G401.6 (cell line): ENCODE measurements at regions not wholly inside any gene's neighbourhood (a gene's known extent, or its start where the extent isn't known, plus 50 kb on each side); places are given as distances from the start of the nearest gene placed in this dataset.
"Not testable (repeated sequence)": the region's sequence is repeated elsewhere in the genome, so short reads cannot be mapped to it uniquely, and the experiment has no call there.

Experiments used
- FAIRE-seq: peaks from 2 replicates; lab custom pipeline; 2012; peaks lifted over from hg19 to GRCh38; lab: Jason Lieb, UNC

DNA sequence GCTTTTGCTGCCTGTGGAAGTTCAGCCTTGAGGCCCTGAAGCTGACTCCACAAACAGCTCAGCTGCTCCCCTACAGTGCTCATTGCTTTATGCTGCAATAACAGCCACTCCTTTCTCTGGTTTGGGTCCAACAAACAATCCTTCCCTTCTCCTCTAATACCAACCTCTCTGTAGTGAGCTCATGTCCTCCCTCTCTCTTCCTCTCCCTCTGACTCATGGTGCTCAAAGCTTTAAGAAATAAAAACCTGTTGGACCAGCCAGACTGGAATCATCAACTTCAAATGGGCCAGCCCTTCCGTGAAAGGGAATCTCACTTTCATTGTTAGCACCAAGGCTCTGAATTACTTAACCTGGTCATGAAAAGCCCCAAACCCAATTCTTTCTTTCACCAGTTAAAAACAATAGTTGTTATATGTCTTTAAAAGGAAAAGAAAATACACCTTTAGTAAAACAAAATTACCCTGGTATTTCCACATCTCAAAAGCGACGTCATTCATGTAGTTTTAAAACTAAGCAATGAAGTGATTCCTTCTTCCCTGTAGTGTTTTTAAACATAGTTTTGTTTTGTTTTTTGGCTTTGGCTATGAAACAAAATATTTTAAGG, 126.4 kb downstream of the DUSP6 start:
- no peak for FAIRE-seq

DNA sequence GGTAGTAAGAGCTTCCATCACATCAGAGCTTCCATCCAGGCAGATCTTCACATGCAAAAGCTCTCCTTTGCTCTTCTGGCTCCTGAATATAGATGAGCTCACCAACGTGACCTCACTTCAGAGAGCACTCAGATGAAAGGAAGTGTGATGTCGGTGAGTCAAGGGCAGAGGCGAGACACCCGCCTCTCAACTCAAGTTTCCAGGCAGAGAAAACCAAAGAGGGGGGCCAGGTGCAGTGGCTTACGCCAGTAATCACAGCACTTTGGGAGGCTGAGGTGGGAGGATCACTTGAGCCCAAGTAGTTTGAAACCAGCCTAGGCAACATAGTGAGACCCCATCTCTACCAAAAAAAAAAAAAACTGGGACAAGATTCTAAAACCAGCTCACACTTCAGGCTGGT, 126.9 kb downstream of the DUSP6 start:
- FAIRE-seq = no peak

GRCh38 chr12:89222580-89222979, 129.7 kb downstream of the DUSP6 start:
- FAIRE-seq = not testable (repeated sequence)

DNA sequence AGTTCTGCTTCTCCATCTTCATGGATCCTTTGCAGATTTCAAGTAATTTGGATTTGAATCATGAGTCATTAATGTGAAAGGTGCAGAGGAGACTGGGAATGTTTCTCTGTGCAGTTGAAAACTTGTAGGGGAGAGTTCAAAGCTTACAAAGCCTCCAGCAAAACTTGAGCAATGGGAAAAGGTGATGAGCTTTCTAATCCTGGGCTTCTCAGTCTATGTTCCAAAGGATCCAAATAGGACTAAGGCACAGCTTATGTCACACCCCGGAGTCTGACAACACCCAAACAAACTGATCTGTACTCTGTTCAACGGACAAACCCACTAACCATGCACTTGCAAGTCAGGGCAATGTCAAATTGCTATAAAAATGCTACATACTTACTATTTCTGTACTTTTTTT, 134.8 kb downstream of the DUSP6 start:
- no peak for FAIRE-seq

DNA sequence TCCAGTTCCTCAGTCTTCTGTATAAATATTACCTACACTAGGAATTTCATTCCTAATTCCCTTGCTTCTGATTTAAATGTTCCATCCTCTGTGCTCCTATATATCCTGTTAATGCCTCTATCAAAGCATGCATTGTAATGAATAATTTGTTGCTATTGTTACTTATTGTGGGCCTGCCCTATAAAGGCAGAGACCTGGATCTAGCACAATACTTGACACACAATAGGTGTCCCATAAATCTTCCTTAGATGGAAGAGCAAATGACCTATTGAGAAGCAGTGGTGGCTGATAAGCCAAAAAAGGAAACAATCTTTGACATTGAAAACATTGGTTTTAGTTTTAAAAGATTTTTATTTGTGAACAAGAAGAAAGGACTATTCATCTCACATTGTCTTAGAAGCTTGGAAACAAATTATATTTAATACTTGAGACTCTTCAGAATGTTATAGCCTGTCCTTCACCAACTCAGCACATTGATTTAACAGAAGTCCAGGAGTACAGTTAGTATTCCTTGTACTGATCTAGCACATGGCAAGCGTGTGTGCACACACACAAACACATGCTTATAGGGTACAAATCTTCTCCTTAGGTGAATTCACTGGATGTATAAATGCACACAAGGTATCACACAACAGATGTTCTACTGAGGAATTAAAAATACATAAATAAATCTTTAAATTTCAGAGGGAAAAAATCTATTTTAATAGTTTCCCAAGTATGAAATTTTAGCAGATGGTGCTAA, 135.9 kb downstream of the DUSP6 start:
- FAIRE-seq = no peak

GRCh38 chr12:89215196-89215595, 137.1 kb downstream of the DUSP6 start:
- peak; percentile 63 for FAIRE-seq

DNA sequence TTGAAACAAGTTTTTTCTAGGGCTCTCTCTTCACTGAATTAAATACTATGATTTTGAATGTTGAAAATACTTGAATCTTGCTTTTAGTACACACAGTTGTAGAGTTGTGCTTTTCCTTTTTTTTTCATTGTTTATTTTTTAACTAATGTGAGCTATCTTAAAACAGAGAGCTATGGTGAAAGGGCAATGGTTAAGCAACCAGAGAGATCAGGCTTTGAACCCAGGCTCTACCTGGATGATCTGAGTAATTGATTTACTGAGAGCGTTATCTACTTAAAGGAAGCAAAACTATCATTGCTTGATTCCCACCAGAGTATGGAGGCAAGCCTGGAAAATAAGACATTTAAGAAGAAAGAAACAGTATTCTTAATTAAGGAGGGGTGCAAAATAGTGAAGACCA, 138.6 kb downstream of the DUSP6 start:
- no peak for FAIRE-seq

GRCh38 chr12:89213139-89213538, 139.2 kb downstream of the DUSP6 start:
- FAIRE-seq = no peak

GRCh38 chr12:89212339-89212771, 139.9 kb downstream of the DUSP6 start:
- FAIRE-seq = no peak

DNA sequence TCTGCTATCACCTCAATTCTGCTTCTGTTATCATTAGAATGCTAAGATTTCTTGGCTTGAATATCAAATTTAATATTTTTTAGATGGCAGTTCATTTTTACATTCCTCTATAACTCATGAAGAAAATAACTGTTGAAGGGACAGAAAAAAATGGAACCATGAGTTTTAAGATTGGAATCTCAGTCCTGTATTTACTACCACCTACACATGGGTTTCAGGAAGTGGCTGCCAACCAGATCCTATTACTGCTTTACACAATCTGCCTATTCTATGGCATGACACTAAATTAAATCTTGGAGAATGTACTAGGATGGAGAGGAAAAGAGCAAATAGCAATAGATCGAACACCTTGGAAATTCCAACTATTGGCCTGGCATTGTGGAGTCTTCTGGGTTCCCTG, 140.8 kb downstream of the DUSP6 start:
- no peak for FAIRE-seq

DNA sequence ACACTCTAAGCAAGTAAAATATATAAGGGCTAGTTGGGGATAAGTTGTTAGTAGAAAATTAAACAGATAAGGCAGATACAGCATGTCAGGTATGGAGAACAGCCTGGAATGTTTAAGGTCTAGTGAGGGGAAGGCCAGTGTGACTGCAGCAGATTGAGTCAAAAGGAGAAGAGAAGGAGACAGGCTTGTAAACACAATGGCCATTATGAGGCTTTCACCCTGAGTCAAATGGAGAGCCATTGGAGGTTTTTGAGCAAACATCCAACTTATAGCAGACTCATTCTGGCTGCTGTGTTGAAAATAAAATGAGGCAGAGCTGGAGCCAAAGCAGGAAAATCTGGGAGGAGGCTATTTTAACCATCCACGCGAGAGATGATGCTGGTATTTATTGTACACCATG, 142.0 kb downstream of the DUSP6 start:
- FAIRE-seq = no peak

DNA sequence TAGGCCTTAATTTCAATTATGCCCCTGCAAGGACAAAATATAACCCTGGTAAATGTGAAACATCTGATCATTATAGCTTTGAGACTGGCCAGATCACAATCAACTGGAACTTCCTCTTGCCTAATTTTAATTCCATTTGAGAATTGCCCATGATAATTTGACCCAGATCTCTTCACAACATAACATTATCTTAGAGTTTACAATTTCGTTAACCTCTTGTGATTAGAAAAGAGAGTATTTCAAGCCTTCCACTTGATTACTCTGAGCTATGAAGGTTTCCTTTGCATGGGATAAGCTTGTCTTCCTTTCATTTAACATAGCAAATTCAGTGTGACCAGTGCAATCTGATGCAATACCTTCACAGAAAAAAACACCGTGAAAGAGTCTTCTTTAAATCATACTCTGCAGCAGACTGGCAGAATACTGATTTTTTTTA, 143.6 kb downstream of the DUSP6 start:
- no peak for FAIRE-seq

DNA sequence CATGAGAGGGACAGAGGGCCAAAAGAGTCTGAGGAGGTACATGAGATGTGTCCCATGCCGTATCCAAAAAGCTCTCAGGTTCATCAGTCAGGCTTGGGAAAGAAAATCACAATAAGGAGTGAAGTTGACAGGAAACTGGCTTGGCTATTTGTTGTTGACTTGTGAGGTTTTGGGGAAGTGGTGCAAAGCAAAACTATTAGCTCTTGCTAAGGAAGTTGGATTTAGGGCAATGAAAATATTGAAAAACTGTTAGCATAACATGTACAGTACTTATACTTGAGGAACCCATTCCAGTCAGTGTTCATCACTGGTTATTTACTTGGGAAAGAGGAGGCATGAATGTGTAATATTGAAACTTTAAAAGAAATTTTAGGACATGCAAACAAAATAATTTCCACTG, 145.9 kb downstream of the DUSP6 start:
- no peak for FAIRE-seq

DNA sequence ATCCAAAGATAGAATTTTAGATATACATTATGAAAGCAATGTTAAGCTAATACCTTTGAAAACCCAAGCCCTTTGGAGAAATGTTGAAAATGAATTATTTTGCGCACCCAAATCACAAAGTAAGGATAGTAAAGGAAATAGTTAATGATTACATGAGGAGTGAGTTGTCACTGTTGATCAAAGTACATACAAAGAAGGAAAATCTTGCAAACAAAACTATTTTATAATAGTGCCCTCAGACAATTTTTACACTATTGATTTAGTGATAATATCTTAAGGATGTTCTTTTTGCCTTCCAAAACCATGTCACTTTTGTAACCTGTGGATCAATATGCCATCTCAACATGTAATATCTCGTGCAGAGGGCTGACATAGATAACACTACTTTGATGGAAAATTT, 146.8 kb downstream of the DUSP6 start:
- FAIRE-seq = no peak

DNA sequence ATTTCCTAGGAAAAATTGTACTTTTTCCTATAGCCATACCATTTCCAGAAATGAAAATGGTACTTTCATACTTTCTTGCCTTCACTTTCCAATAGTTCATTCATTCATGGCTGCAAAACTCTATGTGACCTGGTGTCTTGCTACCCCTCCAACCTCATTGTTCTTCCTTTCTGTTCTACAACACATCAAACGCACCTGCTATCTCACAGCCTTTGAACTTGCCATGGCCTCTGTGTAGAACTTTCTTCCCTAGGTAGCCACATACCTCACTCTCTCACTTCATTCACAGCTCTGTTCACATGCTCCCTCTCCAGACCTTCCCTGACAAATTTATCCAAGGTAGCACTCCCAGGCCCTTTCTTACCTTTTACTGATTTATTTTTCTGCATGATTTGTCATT, 149.2 kb downstream of the DUSP6 start:
- no peak for FAIRE-seq

DNA sequence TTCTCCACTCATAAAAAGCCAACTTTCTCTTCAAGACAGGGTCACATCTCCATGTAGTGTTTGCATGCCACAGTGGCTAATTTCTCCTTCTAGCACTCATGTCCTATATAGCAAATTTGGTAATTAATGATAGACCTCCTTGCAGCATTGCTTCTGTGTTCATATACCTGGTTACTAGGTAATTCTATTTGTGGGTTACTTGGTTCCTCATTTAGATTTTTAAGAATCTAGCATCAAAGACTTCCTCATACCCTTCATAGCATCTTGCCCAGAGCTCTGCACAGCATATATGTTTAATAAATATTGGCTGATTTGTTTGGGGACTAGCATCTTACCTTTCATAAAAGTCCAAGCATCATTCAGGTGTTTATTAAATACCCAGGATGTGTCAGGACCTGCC, 152.1 kb downstream of the DUSP6 start:
- FAIRE-seq = no peak

DNA sequence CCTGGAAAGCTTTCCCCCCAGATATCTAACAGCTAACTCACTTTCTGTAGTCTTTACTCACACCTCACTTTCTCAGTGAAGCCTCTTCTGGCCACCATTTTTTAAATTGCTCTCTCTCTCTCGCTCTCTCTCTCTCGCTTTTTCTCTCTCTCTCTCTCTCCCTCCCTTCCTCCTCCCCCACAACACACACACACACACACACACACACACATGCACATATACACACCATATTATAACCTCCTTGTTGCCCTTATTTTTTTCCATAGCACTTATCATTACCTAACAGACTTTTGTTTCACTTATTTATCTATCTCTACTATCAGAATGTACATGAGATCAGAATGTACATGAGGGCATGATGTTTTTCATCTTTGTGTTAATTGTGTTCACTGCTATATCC, 156.8 kb downstream of the DUSP6 start:
- FAIRE-seq = no peak

GRCh38 chr12:89194683-89195082, 157.6 kb downstream of the DUSP6 start:
- no peak for FAIRE-seq

GRCh38 chr12:89192429-89192828, 159.9 kb downstream of the DUSP6 start:
- FAIRE-seq = no peak

DNA sequence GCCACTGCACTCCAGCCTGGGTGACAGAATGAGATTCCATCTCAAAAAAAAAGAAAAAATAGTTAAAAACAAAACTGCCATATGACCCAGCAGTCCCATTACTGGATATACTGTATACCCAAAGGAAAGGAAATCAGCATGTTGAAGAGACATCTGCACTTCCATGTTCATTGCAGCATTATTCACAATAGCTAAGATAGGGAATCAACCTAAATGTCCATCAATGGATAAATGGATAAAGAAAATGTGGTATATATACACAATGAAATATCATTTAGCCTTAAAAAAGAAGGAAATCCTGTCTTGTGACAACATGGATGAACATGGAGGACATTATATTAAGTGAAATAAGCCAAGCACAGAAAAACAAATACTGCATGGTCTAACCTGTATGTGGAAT, 160.7 kb downstream of the DUSP6 start:
- not testable (repeated sequence) for FAIRE-seq

- no peak for FAIRE-seq
These were observed 162.9 kb downstream of the DUSP6 start for GRCh38 chr12:89189448-89189847.

GRCh38 chr12:89187507-89187906, 164.8 kb downstream of the DUSP6 start:
- no peak for FAIRE-seq

DNA sequence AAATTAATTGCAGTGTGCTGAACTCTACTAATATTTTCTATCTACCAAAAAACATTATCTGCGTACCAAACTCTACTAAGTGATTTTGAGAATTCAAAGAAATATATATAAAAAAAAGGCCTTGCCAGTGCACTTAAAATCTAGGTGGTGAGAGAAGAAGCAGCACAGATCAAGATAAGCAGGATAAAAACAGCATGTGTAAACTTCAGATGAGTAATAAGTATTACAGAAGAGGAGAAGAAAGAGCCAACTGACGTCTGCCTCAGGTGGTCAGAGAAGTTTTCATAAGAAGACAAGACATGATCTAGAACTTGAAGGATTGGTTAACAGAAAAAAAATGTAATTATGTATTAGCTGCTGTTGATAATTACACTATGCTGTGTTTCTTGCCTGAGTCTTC, 166.4 kb downstream of the DUSP6 start:
- FAIRE-seq = no peak

DNA sequence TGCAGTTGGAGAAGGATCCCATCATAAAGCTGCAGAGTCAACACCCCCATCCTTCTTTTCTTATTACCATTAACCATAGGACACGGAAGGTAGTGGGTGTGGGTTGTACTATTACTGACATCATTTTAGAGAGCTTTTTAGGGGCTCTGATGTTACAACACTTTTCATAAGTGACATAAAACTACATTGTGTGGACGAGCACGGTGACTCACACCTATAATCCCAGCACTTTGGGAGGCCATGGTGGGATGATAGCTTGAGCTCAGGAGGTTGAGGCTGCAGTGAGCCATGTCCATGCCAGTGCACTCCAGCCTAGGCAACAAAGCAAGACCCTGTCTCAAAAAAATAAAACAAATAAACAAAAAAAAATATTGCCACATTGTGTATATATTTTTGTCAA, 167.1 kb downstream of the DUSP6 start:
- no peak for FAIRE-seq
